GM12878 (cell line): ENCODE measurements at regions not wholly inside any gene's neighbourhood (a gene's known extent, or its start where the extent isn't known, plus 50 kb on each side); places are given as distances from the start of the nearest gene placed in this dataset.

Experiments used
- ATAC-seq: fragments of 200-7000 bp; cut with Tn5 transposase; 3 replicates; pipeline ENCODE4 v1.9.1; 2020; ENCODE audit warnings: mild to moderate bottlenecking, moderate library complexity
- BruUV-seq: library from RNA; stranded (reverse); fragments of 400-500 nt; replicated peaks from 2 replicates; lab custom pipeline; 2021; lab: Mats Ljungman, UMichigan
- CTCF ChIA-PET: fragments of 300-600 bp; sonication (Branson Sonifier 250); formaldehyde crosslinking; extraction: SDS; loops from one replicate; lab custom pipeline; 2021; ENCODE audit warnings: inconsistent platforms; lab: Yijun Ruan, JAX
- POLR2A ChIA-PET: fragments of 350-600 bp; formaldehyde crosslinking; extraction: SDS; loops from one replicate; lab custom pipeline; 2021; ENCODE audit warnings: inconsistent platforms; lab: Charles Lee
- RAD21 ChIA-PET: fragments of 300-600 bp; sonication (Branson Sonifier 250); formaldehyde crosslinking; loops from one replicate; lab custom pipeline; 2023; ENCODE audit warnings: antibody characterized with exemption; ENCODE audit not compliant: unreplicated experiment; lab: Charles Lee
- SMC1A ChIA-PET: fragments of 300-600 bp; sonication (Branson Sonifier 250); formaldehyde crosslinking; loops from one replicate; lab custom pipeline; 2023; ENCODE audit not compliant: unreplicated experiment, uncharacterized antibody; lab: Charles Lee
- DNase-seq: peaks from one replicate; pipeline ENCODE4 v3.0.0-alpha.2; 2011; ENCODE audit warnings: low read depth, low spot score
- FAIRE-seq: peaks from 3 replicates; lab custom pipeline; 2011; peaks lifted over from hg19 to GRCh38; lab: Jason Lieb, UNC
- H2AFZ ChIP-seq: 2 replicates; pipeline ENCODE4 v1.6.0; 2011; ENCODE audit warnings: low read depth, low read length, control low read depth; ENCODE audit not compliant: control insufficient read depth
- H3K27ac ChIP-seq: 2 replicates; pipeline ENCODE4 v1.5.1; 2011; ENCODE audit warnings: control low read depth; ENCODE audit not compliant: control insufficient read depth, insufficient read depth
- H3K27me3 ChIP-seq, 2 experiments: replicated peaks in 1 of 2; 2 replicates each; pipeline versions ENCODE4 v1.6.0 to v1.6.1; 2011; ENCODE audit warnings: low read length in 1 of 2; ENCODE audit not compliant: control insufficient read depth in 2 of 2, insufficient read depth in 2 of 2
- H3K36me3 ChIP-seq, 2 experiments: 2 replicates each; pipeline ENCODE4 v1.5.1; 2011; ENCODE audit warnings: low read length in 1 of 2; ENCODE audit not compliant: control insufficient read depth in 2 of 2, insufficient read depth in 2 of 2
- H3K4me1 ChIP-seq: 2 replicates; pipeline ENCODE4 v1.6.1; 2011; ENCODE audit warnings: mild to moderate bottlenecking, low read length, moderate library complexity, mixed read lengths; ENCODE audit not compliant: control insufficient read depth, insufficient read depth
- H3K4me2 ChIP-seq: 2 replicates; pipeline ENCODE4 v1.6.0; 2011; ENCODE audit warnings: control low read depth; ENCODE audit not compliant: control insufficient read depth, insufficient read depth
- H3K4me3 ChIP-seq: fragments of 200-600 bp; sonication (generic); 2 replicates; pipeline ENCODE4 v1.5.1; 2016
- H3K79me2 ChIP-seq: 2 replicates; pipeline ENCODE4 v1.6.0; 2011; ENCODE audit warnings: low read length; ENCODE audit not compliant: control insufficient read depth, insufficient read depth
- H3K9ac ChIP-seq: 2 replicates; pipeline ENCODE4 v1.8.0; 2011; ENCODE audit warnings: low read length, control low read depth, mixed read lengths; ENCODE audit not compliant: control insufficient read depth, insufficient read depth
- H3K9me3 ChIP-seq: replicated peaks from 3 replicates; pipeline ENCODE4 v1.5.1; 2011; ENCODE audit warnings: mild to moderate bottlenecking, low read length; ENCODE audit not compliant: control insufficient read depth, insufficient read depth
- H4K20me1 ChIP-seq: 2 replicates; pipeline ENCODE4 v1.6.0; 2011; ENCODE audit not compliant: control insufficient read depth, insufficient read depth
- CBX3 ChIP-seq: fragments of 200-600 bp; sonication (generic); IDR thresholded peaks from 2 replicates; pipeline ENCODE4 v1.6.1; 2016; ENCODE audit warnings: low read depth, borderline replicate concordance
- CREB1 ChIP-seq: IDR thresholded peaks from 2 replicates; pipeline ENCODE4 v1.6.1; 2012; ENCODE audit warnings: low read depth, mild to moderate bottlenecking, inconsistent platforms
- FOXM1 ChIP-seq: IDR thresholded peaks from 2 replicates; pipeline ENCODE4 v1.6.1; 2012; ENCODE audit warnings: low read depth, mild to moderate bottlenecking, inconsistent platforms, low read length, moderate library complexity
- GATAD2B ChIP-seq: fragments of 450-650 bp; conservative IDR thresholded peaks from 2 replicates; pipeline ENCODE4 v1.6.1; 2017; ENCODE audit warnings: low read depth, mild to moderate bottlenecking, moderate library complexity
- IKZF2 ChIP-seq, 2 experiments: fragments of 450-650 bp; IDR thresholded peaks; 2 replicates each; pipeline ENCODE4 v1.6.1; 2017; ENCODE audit warnings: mild to moderate bottlenecking in 2 of 2, moderate library complexity in 2 of 2
- MEF2B ChIP-seq: fragments of 450-650 bp; IDR thresholded peaks from 2 replicates; pipeline ENCODE4 v1.6.1; 2018; ENCODE audit warnings: mild to moderate bottlenecking, moderate library complexity; ENCODE audit not compliant: partially characterized antibody, poor library complexity, severe bottlenecking
- MTA2 ChIP-seq: fragments of 450-650 bp; IDR thresholded peaks from 2 replicates; pipeline ENCODE4 v1.6.1; 2016; ENCODE audit warnings: low read depth, mild to moderate bottlenecking, moderate library complexity
- NR2C2 ChIP-seq: IDR thresholded peaks from 2 replicates; pipeline ENCODE4 v1.6.1; 2011; ENCODE audit warnings: borderline replicate concordance, low read depth; ENCODE audit not compliant: control insufficient read depth, insufficient read length
- POLR2AphosphoS5 ChIP-seq: IDR thresholded peaks from 2 replicates; pipeline ENCODE4 v1.6.1; 2011; ENCODE audit warnings: mild to moderate bottlenecking, low read length, inconsistent platforms
- RAD21 ChIP-seq: IDR thresholded peaks from 2 replicates; pipeline ENCODE4 v1.6.1; 2011; ENCODE audit warnings: mild to moderate bottlenecking, low read depth, low read length, moderate library complexity; ENCODE audit not compliant: insufficient read depth
- RFX5 ChIP-seq: IDR thresholded peaks from 2 replicates; pipeline ENCODE4 v1.6.1; 2011; ENCODE audit warnings: low read depth, low read length, improper control_type of control experiment
- TCF7 ChIP-seq: IDR thresholded peaks from 2 replicates; pipeline ENCODE4 v1.6.1; 2014; ENCODE audit warnings: antibody characterized with exemption, borderline replicate concordance
- ZNF217 ChIP-seq: fragments of 450-650 bp; IDR thresholded peaks from 2 replicates; pipeline ENCODE4 v1.6.1; 2017; ENCODE audit warnings: antibody characterized with exemption, mild to moderate bottlenecking
- WGBS: methylation state at CpG from one replicate; pipeline ENCODE4 v1.1.6; 2016; ENCODE audit warnings: low lambda C conversion rate; ENCODE audit not compliant: insufficient replicate concordance, insufficient coverage; ENCODE audit errors: missing lambda C conversion rate; 5-methylcytosine and 5-hydroxymethylcytosine counted together
- in situ Hi-C: fragments of 300-500 bp; cut with MboI; formaldehyde crosslinking; loops from 9 replicates; pipeline ENCODE4 v1.14.3; 2018; ENCODE audit warnings: mixed read lengths
- intact Hi-C: fragments of 100-400 bp; cut with micrococcal nuclease; formaldehyde crosslinking; loops from one replicate; pipeline ENCODE4 v1.14.2; 2022; ENCODE audit not compliant: unreplicated experiment
- TF ChIP-seq, protein P1 (sequence below): IDR thresholded peaks from 2 replicates; pipeline ENCODE4 v1.6.1; 2011; ENCODE audit warnings: mild to moderate bottlenecking, low read depth, low read length, moderate library complexity; ENCODE audit not compliant: insufficient replicate concordance

DNA sequence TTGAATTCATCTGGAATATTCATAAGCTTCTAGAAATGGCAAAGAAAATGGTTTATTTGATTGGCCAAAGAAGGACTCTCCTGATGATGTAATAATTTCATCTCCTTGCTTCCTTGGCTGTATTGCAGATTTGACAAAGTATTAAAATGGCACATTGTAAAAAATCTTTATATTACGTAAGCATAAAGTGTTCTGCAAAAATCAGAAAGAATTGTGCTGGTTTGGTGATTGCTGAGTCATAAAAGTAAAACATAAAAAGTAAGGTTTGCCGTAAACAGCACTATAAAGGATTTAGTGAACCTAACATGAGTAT lies 255.9 kb upstream of the RREB1 start:
- Histone ChIP-seq H3K27me3 (no peaks in the 10 kb centered on the region), H3K9me3 (no peaks in the 10 kb centered on the region), H4K20me1 (no peaks in the 10 kb centered on the region), H3K4me3 (no peak overlapping the region), H3K4me2 (no peak overlapping the region), H3K4me1 (peaks cover 10% of the 10 kb centered on the region), H3K36me3 (no peaks in the 10 kb centered on the region), H3K79me2 (no peaks in the 10 kb centered on the region), H3K9ac (no peak overlapping the region), H2AFZ (no peak overlapping the region), H3K27ac (no peak overlapping the region)
- FAIRE-seq (no peak), DNase-seq (no peak), ATAC-seq (no peak)
- ChIA-PET SMC1A (interaction anchor here (0.7 to 2.4 kb wide), 6 partner anchors 10 to 93 kb away, joined by 3 to 10 read pairs (median 4); no protein-coding TSS in a partner anchor), RAD21 (interaction anchor here (1.3 kb wide), 2 partner anchors 12 to 62 kb away, joined by 4 to 5 read pairs; no protein-coding TSS in a partner anchor), CTCF (interaction anchor here (0.9 to 1.6 kb wide), 4 partner anchors 26 to 155 kb away, joined by 3 to 7 read pairs (median 4); no protein-coding TSS in a partner anchor), POLR2A (interaction anchor here (0.8 to 1.1 kb wide), 2 partner anchors 9 to 23 kb away, joined by 3 to 4 read pairs; no protein-coding TSS in a partner anchor)
- no peak for TF ChIP-seq CREB1
- WGBS: 92% methylated on average over 2 of the region's 2 CpGs
- intact Hi-C loops (no loop called here), in situ Hi-C loops (no loop called here)
- no TSS peak for BruUV-seq

DNA sequence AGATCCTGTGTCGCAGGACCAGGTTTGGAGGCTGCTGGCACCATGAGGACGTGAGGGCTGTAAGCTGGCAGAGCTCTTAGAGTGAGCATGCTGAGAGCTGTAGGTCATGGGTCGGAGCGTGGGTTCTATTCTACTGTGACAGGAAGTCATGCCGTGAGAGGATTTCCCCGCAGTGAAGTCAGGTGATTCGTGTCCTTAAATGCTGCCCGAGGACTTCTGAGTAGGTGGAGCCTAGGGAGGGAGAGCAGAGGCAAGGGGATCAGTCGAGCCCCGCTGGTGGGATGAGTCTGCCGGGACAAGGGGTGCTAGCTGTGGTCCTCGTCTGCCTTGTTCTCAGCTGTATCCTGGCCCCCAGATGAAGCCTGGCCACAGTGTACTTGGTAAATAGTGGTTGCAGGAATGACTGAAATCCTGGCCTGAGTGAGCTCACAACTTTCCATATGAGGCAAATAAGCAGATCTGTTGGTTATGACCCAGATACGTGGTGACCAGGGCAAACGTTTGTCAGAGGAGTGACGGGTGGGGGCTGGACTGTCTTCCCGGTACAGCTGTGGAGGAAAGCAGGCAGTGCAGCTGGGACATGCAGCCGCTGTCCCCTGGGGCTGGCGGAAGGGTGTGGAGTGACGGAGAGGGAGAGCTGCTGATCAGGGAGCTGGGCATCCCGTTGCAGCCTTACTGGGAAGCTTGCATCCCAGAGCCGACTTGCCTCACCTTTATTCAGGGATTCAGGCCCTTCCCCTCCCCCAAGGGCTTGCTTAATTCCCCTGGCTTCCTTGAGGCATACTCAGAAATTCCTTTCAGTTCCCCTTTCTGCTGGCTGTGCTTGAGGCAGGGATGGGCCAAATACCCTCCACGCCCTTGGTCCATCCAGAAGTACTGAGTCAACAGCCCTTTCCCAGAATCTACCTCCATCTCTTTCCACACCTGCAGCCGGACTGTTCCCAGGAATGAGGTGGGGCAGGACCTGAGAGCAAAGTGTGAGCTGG lies 250.9 kb upstream of the RREB1 start:
- H4K20me1 ChIP-seq: no peaks in the 10 kb centered on the region
- CTCF ChIA-PET: interaction anchor here (0.5 to 1.4 kb wide), 7 partner anchors 15 to 387 kb away, joined by 3 to 5 read pairs (median 4); no protein-coding TSS in a partner anchor
- POLR2A ChIA-PET: interaction anchor here (0.7 to 1.4 kb wide), 4 partner anchors 16 to 62 kb away, joined by 3 to 4 read pairs (median 3); no protein-coding TSS in a partner anchor
- ATAC-seq: peak; percentile 92
- H3K4me2 ChIP-seq: peak overlapping the region; percentile 88
- no peak for FAIRE-seq
- intact Hi-C loops: loop anchor here (5.0 kb wide), 2 partner anchors 40 to 55 kb away; no protein-coding TSS in a partner anchor
- H3K79me2 ChIP-seq: no peaks in the 10 kb centered on the region
- BruUV-seq: TSS peak; percentile 98
- SMC1A ChIA-PET: interaction anchor here (0.6 to 3.5 kb wide), 24 partner anchors 12 to 290 kb away, joined by 3 to 12 read pairs (median 4); no protein-coding TSS in a partner anchor
- in situ Hi-C loops: no loop called here
- H3K4me1 ChIP-seq: peaks cover 14% of the 10 kb centered on the region
- RAD21 ChIA-PET: interaction anchor here (0.5 to 2.8 kb wide), 11 partner anchors 57 to 273 kb away, joined by 3 to 16 read pairs (median 3); no protein-coding TSS in a partner anchor
- H3K27me3 ChIP-seq: no peaks in the 10 kb centered on the region
- peak overlapping the region; percentile 25; the same call in 1 of the 2 replicates for H3K4me3 ChIP-seq
- DNase-seq: peak; percentile 71
- peak overlapping the region; percentile 37; the same call in 1 of the 2 replicates for H3K9ac ChIP-seq
- H2AFZ ChIP-seq: peak overlapping the region; percentile 88
- 4% methylated on average over 23 of the region's 23 CpGs for WGBS
- no peaks in the 10 kb centered on the region for H3K9me3 ChIP-seq
- H3K36me3 ChIP-seq: no peaks in the 10 kb centered on the region
- peak overlapping the region; percentile 64 for H3K27ac ChIP-seq
- TF ChIP-seq POLR2AphosphoS5 (peak; percentile 78), RAD21 (no peak), CBX3 (no peak), MEF2B (no peak), ZNF217 (peak; percentile 45; the same call in 1 of the 2 replicates), TCF7 (no peak), FOXM1 (no peak), NR2C2 (no peak), MTA2 (no peak; the same call in 1 of the 2 replicates), IKZF2 (IDR thresholded peaks at IDR 0.05) (peak; percentile 84 to 91; a peak in 3 of 4 replicates), RFX5 (no peak), GATAD2B (no peak; the same call in none of the 2 replicates)
- TF ChIP-seq, protein P1, sequence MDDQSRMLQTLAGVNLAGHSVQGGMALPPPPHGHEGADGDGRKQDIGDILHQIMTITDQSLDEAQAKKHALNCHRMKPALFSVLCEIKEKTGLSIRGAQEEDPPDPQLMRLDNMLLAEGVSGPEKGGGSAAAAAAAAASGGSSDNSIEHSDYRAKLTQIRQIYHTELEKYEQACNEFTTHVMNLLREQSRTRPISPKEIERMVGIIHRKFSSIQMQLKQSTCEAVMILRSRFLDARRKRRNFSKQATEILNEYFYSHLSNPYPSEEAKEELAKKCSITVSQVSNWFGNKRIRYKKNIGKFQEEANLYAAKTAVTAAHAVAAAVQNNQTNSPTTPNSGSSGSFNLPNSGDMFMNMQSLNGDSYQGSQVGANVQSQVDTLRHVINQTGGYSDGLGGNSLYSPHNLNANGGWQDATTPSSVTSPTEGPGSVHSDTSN: no peak
